SK-N-SH treated with all-trans-retinoic acid at 6 μM for 48 hours (cell line): ENCODE measurements at regions not wholly inside any gene's neighbourhood (a gene's known extent, or its start where the extent isn't known, plus 50 kb on each side); places are given as distances from the start of the nearest gene placed in this dataset.

Experiments
- ARNTL ChIP-seq: fragments of 450-650 bp; formaldehyde crosslinking; IDR thresholded peaks from 2 replicates; pipeline ENCODE4 v1.5.0; 2020; ENCODE audit warnings: low read depth, mild to moderate bottlenecking, moderate library complexity, borderline replicate concordance
- CSRNP3 ChIP-seq: fragments of 250-450 bp; sonication (Bioruptor Pico); IDR thresholded peaks from 2 replicates; pipeline ENCODE4 v1.5.1; 2021; ENCODE audit warnings: mild to moderate bottlenecking, moderate library complexity
- PATZ1 ChIP-seq: fragments of 250-450 bp; sonication (Bioruptor Pico); IDR thresholded peaks from 2 replicates; pipeline ENCODE4 v1.8.0; 2020; ENCODE audit warnings: mild to moderate bottlenecking, moderate library complexity, borderline replicate concordance
- PPARA ChIP-seq: fragments of 250-450 bp; sonication (Bioruptor Pico); IDR thresholded peaks from 2 replicates; pipeline ENCODE4 v1.5.0; 2020; ENCODE audit warnings: mild to moderate bottlenecking, borderline replicate concordance
- SNAI2 ChIP-seq: fragments of 250-450 bp; sonication (Bioruptor Pico); IDR thresholded peaks from 2 replicates; pipeline ENCODE4 v1.5.0; 2020; ENCODE audit warnings: mild to moderate bottlenecking, moderate library complexity
- TOX ChIP-seq: fragments of 250-450 bp; sonication (Bioruptor Pico); IDR thresholded peaks from 2 replicates; pipeline ENCODE4 v1.8.0; 2021; ENCODE audit warnings: mild to moderate bottlenecking, moderate library complexity, borderline replicate concordance
- TSHZ2 ChIP-seq: fragments of 250-450 bp; sonication (Bioruptor Pico); IDR thresholded peaks from 2 replicates; pipeline ENCODE4 v1.5.0; 2020; ENCODE audit warnings: mild to moderate bottlenecking, moderate library complexity
- ZFP30 ChIP-seq: fragments of 450-650 bp; formaldehyde crosslinking; IDR thresholded peaks from 2 replicates; pipeline ENCODE4 v1.5.0; 2022; ENCODE audit warnings: mild to moderate bottlenecking, moderate library complexity
- ZNF565 ChIP-seq: fragments of 450-650 bp; formaldehyde crosslinking; conservative IDR thresholded peaks from 2 replicates; pipeline ENCODE4 v1.5.0; 2020; ENCODE audit warnings: low read depth, mild to moderate bottlenecking, moderate library complexity

- TF ChIP-seq PATZ1 (CRISPR knock-in tag) (no peak), ZNF565 (CRISPR knock-in tag) (no peak), CSRNP3 (no peak), ZFP30 (no peak), ARNTL (CRISPR knock-in tag) (no peak), PPARA (CRISPR knock-in tag) (no peak), TOX (CRISPR knock-in tag) (no peak), TSHZ2 (CRISPR knock-in tag) (no peak), SNAI2 (CRISPR knock-in tag) (no peak)
Observed at GRCh38 chr20:43842126-43843020, 72.3 kb upstream of the TOX2 start.
